ENCODE measurements at regions not wholly inside any gene's neighbourhood (a gene's known extent, or its start where the extent isn't known, plus 50 kb on each side); places are given as distances from the start of the nearest gene placed in this dataset.

DNA sequence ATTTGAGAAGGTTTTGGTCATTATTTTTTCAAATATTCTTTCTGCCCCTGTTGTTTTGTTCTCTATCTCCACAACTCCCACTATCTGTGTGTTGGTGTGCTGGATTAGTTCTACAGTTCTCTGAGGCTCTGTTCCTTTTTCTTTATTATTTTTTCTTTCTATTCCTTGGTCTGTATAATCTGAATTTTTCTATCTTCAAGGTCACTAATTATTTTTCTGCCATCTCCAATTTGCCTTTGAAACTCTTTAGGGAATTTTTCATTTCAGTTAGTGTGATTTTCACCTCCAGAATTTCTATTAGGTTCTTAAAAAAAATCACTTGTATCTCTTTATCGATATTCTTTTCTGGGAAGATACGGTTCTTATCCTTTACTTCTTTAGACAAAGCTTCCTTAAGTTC is 82.1 kb upstream of the GGTLC1 start:
- TF ChIP-seq, protein P1, sequence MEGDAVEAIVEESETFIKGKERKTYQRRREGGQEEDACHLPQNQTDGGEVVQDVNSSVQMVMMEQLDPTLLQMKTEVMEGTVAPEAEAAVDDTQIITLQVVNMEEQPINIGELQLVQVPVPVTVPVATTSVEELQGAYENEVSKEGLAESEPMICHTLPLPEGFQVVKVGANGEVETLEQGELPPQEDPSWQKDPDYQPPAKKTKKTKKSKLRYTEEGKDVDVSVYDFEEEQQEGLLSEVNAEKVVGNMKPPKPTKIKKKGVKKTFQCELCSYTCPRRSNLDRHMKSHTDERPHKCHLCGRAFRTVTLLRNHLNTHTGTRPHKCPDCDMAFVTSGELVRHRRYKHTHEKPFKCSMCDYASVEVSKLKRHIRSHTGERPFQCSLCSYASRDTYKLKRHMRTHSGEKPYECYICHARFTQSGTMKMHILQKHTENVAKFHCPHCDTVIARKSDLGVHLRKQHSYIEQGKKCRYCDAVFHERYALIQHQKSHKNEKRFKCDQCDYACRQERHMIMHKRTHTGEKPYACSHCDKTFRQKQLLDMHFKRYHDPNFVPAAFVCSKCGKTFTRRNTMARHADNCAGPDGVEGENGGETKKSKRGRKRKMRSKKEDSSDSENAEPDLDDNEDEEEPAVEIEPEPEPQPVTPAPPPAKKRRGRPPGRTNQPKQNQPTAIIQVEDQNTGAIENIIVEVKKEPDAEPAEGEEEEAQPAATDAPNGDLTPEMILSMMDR (IDR thresholded peaks at IDR 0.05; ENCODE audit: extremely low read depth, insufficient read depth, missing control alignments): no peak
- in situ Hi-C loops (cut with MboI; ENCODE audit: low pct_unique_long_range_greater_than_20kb, low sequenced_read_pairs, unreplicated experiment): no loop called here
- no peak for DNase-seq (ENCODE audit: low spot score)

DNA sequence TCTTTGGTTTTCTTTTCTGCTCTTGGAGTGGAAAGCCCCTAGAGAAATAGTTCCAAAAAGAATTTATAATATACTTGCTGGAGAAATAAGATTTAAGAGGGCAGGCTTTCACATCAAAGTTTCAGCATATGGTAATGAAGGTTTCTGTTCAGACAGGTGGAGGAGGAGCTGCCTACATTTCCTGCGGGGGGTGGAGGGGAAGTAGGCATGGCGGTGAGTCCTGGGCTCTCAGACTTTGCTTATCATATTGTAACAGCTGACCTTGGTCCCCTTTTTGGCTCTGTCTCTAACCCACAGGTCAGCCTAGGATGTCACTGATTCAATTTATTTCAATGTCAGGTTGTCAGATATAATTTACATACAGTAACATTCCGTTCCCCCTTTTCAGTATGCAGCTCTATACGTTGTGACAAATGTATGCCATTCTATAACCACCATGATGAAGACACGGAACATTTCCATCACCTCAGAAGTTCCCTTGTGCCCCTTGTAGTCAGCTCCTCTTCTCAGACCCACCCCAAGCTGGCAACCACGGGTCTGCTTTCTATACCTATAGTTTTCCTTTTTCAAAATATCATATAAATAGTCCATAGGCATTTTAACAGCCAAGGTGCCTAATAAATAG is 77.6 kb upstream of the GGTLC1 start:
- no peak for DNase-seq (ENCODE audit: low spot score)
- in situ Hi-C loops (cut with MboI; ENCODE audit: low pct_unique_long_range_greater_than_20kb, low sequenced_read_pairs, unreplicated experiment): no loop called here
- TF ChIP-seq, protein P1 (IDR thresholded peaks at IDR 0.05; ENCODE audit: extremely low read depth, insufficient read depth, missing control alignments): no peak

DNA sequence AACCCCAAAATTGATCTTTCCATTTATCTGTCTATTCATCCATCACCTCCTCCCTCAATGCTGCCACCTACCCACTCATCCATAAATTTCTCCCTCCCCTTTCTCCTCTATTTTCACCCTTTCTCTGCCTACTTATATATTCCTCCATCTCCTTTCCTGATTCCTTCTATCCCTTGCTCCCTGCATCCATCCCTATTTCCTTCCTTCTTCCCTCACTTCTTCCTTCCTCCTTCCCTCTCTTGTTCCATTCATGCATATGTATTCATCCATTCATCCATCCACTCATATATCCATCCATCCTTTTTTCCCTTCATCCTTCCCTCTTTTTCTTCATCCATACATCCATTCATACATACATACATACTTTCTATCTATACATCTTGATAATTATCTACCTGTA is 76.3 kb upstream of the GGTLC1 start:
- TF ChIP-seq, protein P1 (IDR thresholded peaks at IDR 0.05; ENCODE audit: extremely low read depth, insufficient read depth, missing control alignments): no peak
- no peak for DNase-seq (ENCODE audit: low spot score)
- in situ Hi-C loops (cut with MboI; ENCODE audit: low pct_unique_long_range_greater_than_20kb, low sequenced_read_pairs, unreplicated experiment): no loop called here

DNA sequence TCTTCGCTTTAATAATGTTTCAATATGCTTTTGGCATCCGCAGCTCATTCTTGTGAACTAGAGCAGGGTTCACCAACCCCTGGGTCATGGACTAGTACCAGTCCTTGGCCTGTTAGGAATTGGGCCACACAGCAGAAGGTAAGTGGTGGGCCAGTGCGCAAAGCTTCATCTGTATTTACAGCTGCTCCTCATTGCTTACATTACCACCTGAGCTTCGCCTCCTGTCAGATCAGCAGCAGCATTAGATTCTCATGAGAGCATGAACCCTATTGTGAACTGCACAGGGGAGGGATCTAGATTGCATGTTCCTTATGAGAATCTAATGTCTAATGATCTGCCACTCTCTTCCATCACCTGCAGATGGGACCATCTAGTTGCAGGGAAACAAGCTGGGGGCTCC is 75.5 kb upstream of the GGTLC1 start:
- no peak for DNase-seq (ENCODE audit: low spot score)
- TF ChIP-seq, protein P1 (IDR thresholded peaks at IDR 0.05; ENCODE audit: extremely low read depth, insufficient read depth, missing control alignments): no peak
- in situ Hi-C loops (cut with MboI; ENCODE audit: low pct_unique_long_range_greater_than_20kb, low sequenced_read_pairs, unreplicated experiment): no loop called here

DNA sequence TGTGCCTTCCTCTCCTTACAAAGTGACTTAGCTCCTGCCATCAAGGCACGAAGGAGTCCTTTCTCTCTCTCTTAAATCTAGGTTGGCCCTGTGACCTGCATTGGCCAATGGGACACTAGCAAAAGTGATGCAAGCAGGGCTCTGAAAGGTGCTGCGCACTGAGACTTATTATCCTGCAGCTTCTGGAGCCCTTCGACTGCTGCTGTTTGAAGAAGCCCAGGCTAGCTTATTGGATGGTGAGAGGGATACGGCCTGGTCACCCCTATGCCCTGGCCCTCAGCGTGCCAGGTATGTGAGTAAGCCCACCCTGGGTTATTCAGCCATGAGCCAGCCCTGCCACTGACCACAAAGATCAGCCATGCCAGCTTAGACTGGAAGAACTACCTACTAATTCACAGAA is 74.5 kb upstream of the GGTLC1 start:
- DNase-seq (ENCODE audit: low spot score): no peak
- TF ChIP-seq, protein P1 (IDR thresholded peaks at IDR 0.05; ENCODE audit: extremely low read depth, insufficient read depth, missing control alignments): no peak
- in situ Hi-C loops (cut with MboI; ENCODE audit: low pct_unique_long_range_greater_than_20kb, low sequenced_read_pairs, unreplicated experiment): no loop called here

DNA sequence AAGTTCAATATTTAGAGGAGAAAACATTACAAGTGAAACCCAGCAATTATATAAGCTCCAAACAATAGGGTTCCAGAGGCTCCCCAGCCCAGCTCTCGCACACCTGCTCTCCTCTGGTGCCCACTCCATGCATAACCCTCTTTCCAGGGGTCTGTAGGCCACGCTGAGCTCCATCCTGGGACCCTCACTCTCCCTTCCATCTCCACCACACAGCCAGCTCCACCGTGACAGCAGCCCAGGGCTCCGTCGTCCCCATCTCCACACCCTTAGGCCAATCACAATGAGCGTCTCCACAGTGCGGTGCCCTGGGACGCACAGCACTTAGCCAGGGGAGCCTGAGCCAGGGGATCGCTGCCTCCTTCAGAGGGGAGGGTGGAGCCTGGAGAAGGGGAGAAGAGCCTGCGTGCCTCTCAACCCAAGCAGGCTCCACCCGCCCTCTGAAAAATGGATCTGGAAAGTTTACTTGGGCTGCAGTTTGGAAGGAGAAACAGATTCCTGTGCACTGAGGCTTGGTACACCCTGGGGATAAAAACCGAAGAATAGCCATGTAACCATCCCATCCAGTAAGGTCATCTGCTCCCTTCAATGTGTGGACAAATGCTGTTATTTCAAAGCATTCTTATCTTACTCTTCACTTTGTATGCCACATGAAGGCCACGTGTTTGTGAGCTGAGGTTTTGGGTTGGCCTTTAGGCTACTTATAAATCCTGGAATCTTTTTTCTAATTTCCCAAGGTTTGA is 72.4 kb upstream of the GGTLC1 start:
- in situ Hi-C loops (cut with MboI; ENCODE audit: low pct_unique_long_range_greater_than_20kb, low sequenced_read_pairs, unreplicated experiment): no loop called here
- DNase-seq (ENCODE audit: low spot score): no peak
- TF ChIP-seq, protein P1 (IDR thresholded peaks at IDR 0.05; ENCODE audit: extremely low read depth, insufficient read depth, missing control alignments): no peak

Data from GM13977 (cell line).